ENCODE measurements at regions not wholly inside any gene's neighbourhood (a gene's known extent, or its start where the extent isn't known, plus 50 kb on each side); places are given as distances from the start of the nearest gene placed in this dataset.

- TF ChIP-seq CHD7 (IDR thresholded peaks at IDR 0.05; ENCODE audit: insufficient replicate concordance, low read length) (peak; percentile 70), EZH2 (IDR thresholded peaks at IDR 0.05; ENCODE audit: low read depth, low read length, severe bottlenecking) (no peak), RAD21 (IDR thresholded peaks at IDR 0.05 in 1 of 2, conservative IDR thresholded peaks at IDR 0.05 in 1 of 2; ENCODE audit: low read depth in 2 of 2, low read length in 2 of 2) (peak; percentile 5 to 25; a peak in 1 of 4 replicates), TCF12 (IDR thresholded peaks at IDR 0.05; ENCODE audit: low read depth, low read length) (peak; percentile 94), MAFK (IDR thresholded peaks at IDR 0.05; ENCODE audit: low read depth, low read length) (0 out of 2 replicates have a peak, but pooled peaks have one; percentile 12), JUN (IDR thresholded peaks at IDR 0.05; ENCODE audit: low read depth, low read length) (0 out of 2 replicates have a peak, but pooled peaks have one; percentile 3), CBX8 (IDR thresholded peaks at IDR 0.05; ENCODE audit: borderline replicate concordance, low read depth, low read length) (no peak), EGR1 (IDR thresholded peaks at IDR 0.05; ENCODE audit: borderline replicate concordance, low read depth, low read length) (peak; percentile 50; the same call in 1 of the 2 replicates), RXRA (IDR thresholded peaks at IDR 0.05; ENCODE audit: insufficient read depth, low read depth, low read length) (0 out of 2 replicates have a peak, but pooled peaks have one; percentile 76), NANOG (IDR thresholded peaks at IDR 0.05; ENCODE audit: insufficient read depth, low read depth, low read length, poor library complexity, severe bottlenecking) (peak; percentile 69), SP4 (IDR thresholded peaks at IDR 0.05; ENCODE audit: low read length) (no peak)
Observed at GRCh38 chr16:24482681-24483202, 56.6 kb upstream of the RBBP6 start (continued).

Measured in H1 (cell line).